ENCODE measurements at regions not wholly inside any gene's neighbourhood (a gene's known extent, or its start where the extent isn't known, plus 50 kb on each side); places are given as distances from the start of the nearest gene placed in this dataset.

GRCh38 chr1:116211294-116211693, 100.1 kb downstream of the MAB21L3 start:
- TF ChIP-seq CTCF (IDR thresholded peaks at IDR 0.05), result no peak
- TF ChIP-seq POLR2A (IDR thresholded peaks at IDR 0.05; ENCODE audit: low read length), result no peak
- no peak for TF ChIP-seq CEBPB (IDR thresholded peaks at IDR 0.05)
